KMS-11 (cell line): ENCODE measurements at regions not wholly inside any gene's neighbourhood (a gene's known extent, or its start where the extent isn't known, plus 50 kb on each side); places are given as distances from the start of the nearest gene placed in this dataset.

Source experiments
- H2AFZ ChIP-seq: fragments of 200-600 bp; sonication (generic); 2 replicates; pipeline ENCODE4 v1.6.1; 2016; ENCODE audit warnings: antibody characterized with exemption, mixed run types, low read depth
- H3K27ac ChIP-seq: fragments of 200-600 bp; sonication (generic); 2 replicates; pipeline ENCODE4 v1.6.1; 2016; ENCODE audit warnings: mild to moderate bottlenecking, mixed run types
- H3K27me3 ChIP-seq: fragments of 200-600 bp; sonication (generic); 2 replicates; pipeline ENCODE4 v1.6.1; 2017; ENCODE audit warnings: mild to moderate bottlenecking, low read depth, mixed run types, moderate library complexity; ENCODE audit not compliant: insufficient read depth
- H3K36me3 ChIP-seq: fragments of 200-600 bp; sonication (generic); 2 replicates; pipeline ENCODE4 v1.6.1; 2017; ENCODE audit warnings: mild to moderate bottlenecking, mixed run types; ENCODE audit not compliant: insufficient read depth
- H3K4me1 ChIP-seq: fragments of 200-600 bp; sonication (generic); 2 replicates; pipeline ENCODE4 v1.6.1; 2016; ENCODE audit warnings: mild to moderate bottlenecking, low read depth, mixed run types; ENCODE audit not compliant: poor library complexity, severe bottlenecking
- H3K4me2 ChIP-seq: fragments of 200-600 bp; sonication (generic); 2 replicates; pipeline ENCODE4 v1.7.0; 2016; ENCODE audit warnings: mild to moderate bottlenecking, mixed run types
- H3K4me3 ChIP-seq: fragments of 200-600 bp; sonication (generic); IDR thresholded peaks from 2 replicates; pipeline ENCODE4 v1.6.1; 2017; ENCODE audit warnings: low read depth, low read length, mixed read lengths; ENCODE audit not compliant: insufficient read depth
- H3K79me2 ChIP-seq: fragments of 200-600 bp; sonication (generic); 2 replicates; pipeline ENCODE4 v1.6.1; 2016; ENCODE audit warnings: low read depth, mixed run types; ENCODE audit not compliant: insufficient read depth
- H3K9ac ChIP-seq: fragments of 200-600 bp; sonication (generic); 2 replicates; pipeline ENCODE4 v1.6.1; 2016; ENCODE audit warnings: mild to moderate bottlenecking, mixed run types
- H4K20me1 ChIP-seq: fragments of 200-600 bp; sonication (generic); 2 replicates; pipeline ENCODE4 v1.6.1; 2016; ENCODE audit warnings: mild to moderate bottlenecking, mixed run types; ENCODE audit not compliant: insufficient read depth
- CTCF ChIP-seq: fragments of 200-600 bp; sonication (generic); conservative IDR thresholded peaks from 2 replicates; pipeline ENCODE4 v1.6.1; 2017; ENCODE audit warnings: low read depth, mild to moderate bottlenecking, antibody characterized with exemption, low read length, moderate library complexity, mixed read lengths

GRCh38 chr12:17206553-17206952 is 600.6 kb upstream of the LMO3 start:
- no peaks in the 10 kb centered on the region for H3K79me2 ChIP-seq
- H3K27me3 ChIP-seq = no peaks in the 10 kb centered on the region
- H3K9ac ChIP-seq = no peak overlapping the region
- TF ChIP-seq CTCF = no peak
- no peaks in the 10 kb centered on the region for H3K4me1 ChIP-seq
- no peak overlapping the region for H2AFZ ChIP-seq
- H3K4me3 ChIP-seq = no peak overlapping the region
- no peaks in the 10 kb centered on the region for H4K20me1 ChIP-seq
- H3K4me2 ChIP-seq = no peak overlapping the region
- no peaks in the 10 kb centered on the region for H3K36me3 ChIP-seq
- no peak overlapping the region for H3K27ac ChIP-seq

GRCh38 chr12:17204289-17205054 is 598.5 kb upstream of the LMO3 start:
- H3K9ac ChIP-seq = no peak overlapping the region
- H3K27ac ChIP-seq = no peak overlapping the region
- no peak overlapping the region for H3K4me3 ChIP-seq
- no peaks in the 10 kb centered on the region for H3K36me3 ChIP-seq
- no peaks in the 10 kb centered on the region for H3K27me3 ChIP-seq
- no peak overlapping the region for H2AFZ ChIP-seq
- no peak for TF ChIP-seq CTCF
- no peaks in the 10 kb centered on the region for H4K20me1 ChIP-seq
- H3K4me2 ChIP-seq = no peak overlapping the region
- no peaks in the 10 kb centered on the region for H3K79me2 ChIP-seq
- H3K4me1 ChIP-seq = no peaks in the 10 kb centered on the region

GRCh38 chr12:17203497-17203896 is 597.5 kb upstream of the LMO3 start:
- no peaks in the 10 kb centered on the region for H3K79me2 ChIP-seq
- no peak for TF ChIP-seq CTCF

GRCh38 chr12:17197971-17198370 is 592.0 kb upstream of the LMO3 start:
- Histone ChIP-seq H3K27me3 (no peaks in the 10 kb centered on the region), H2AFZ (no peak overlapping the region), H3K36me3 (no peaks in the 10 kb centered on the region), H3K4me1 (no peaks in the 10 kb centered on the region), H4K20me1 (no peaks in the 10 kb centered on the region), H3K4me3 (no peak overlapping the region), H3K79me2 (no peaks in the 10 kb centered on the region), H3K9ac (no peak overlapping the region), H3K4me2 (no peak overlapping the region), H3K27ac (no peak overlapping the region)
- TF ChIP-seq CTCF = no peak

More at GRCh38 chr12:17203497-17203896, 597.5 kb upstream of the LMO3 start:
- Histone ChIP-seq H3K4me3 (no peak overlapping the region), H3K9ac (no peak overlapping the region), H3K4me2 (no peak overlapping the region), H3K27me3 (no peaks in the 10 kb centered on the region), H3K4me1 (no peaks in the 10 kb centered on the region), H3K27ac (no peak overlapping the region), H4K20me1 (no peaks in the 10 kb centered on the region), H3K36me3 (no peaks in the 10 kb centered on the region), H2AFZ (no peak overlapping the region)
